ENCODE measurements at regions not wholly inside any gene's neighbourhood (a gene's known extent, or its start where the extent isn't known, plus 50 kb on each side); places are given as distances from the start of the nearest gene placed in this dataset.

- Histone ChIP-seq H3K4me3 (ENCODE audit: low read length) (no peak overlapping the region), H3K4me2 (ENCODE audit: low read length) (no peak overlapping the region), H2AFZ (ENCODE audit: low read depth, low read length) (no peak overlapping the region), H4K20me1 (ENCODE audit: insufficient read depth) (no peaks in the 10 kb centered on the region), H3K9me2 (ENCODE audit: insufficient read depth, low read length) (no peaks in the 10 kb centered on the region), H3F3A (ENCODE audit: insufficient read depth, low read length, poor library complexity, severe bottlenecking) (no peaks in the 10 kb centered on the region), H3K27ac (ENCODE audit: low read length) (no peak overlapping the region), H3K9ac (ENCODE audit: low read length) (no peak overlapping the region), H3K79me2 (replicated peaks; ENCODE audit: insufficient read depth, low read length) (no peaks in the 10 kb centered on the region), H3K27me3 (ENCODE audit: insufficient read depth, low read depth, low read length) (no peaks in the 10 kb centered on the region), H3K36me3 (ENCODE audit: insufficient read depth, low read length) (no peaks in the 10 kb centered on the region), H3K9me3 (ENCODE audit: low read length) (no peaks in the 10 kb centered on the region)
- TF ChIP-seq EP300 (conservative IDR thresholded peaks at IDR 0.05; ENCODE audit: poor library complexity, severe bottlenecking) = no peak
- no peak for TF ChIP-seq SMC3 (conservative IDR thresholded peaks at IDR 0.05; ENCODE audit: poor library complexity)
- TF ChIP-seq EZH2 (IDR thresholded peaks at IDR 0.05; ENCODE audit: borderline replicate concordance, insufficient read depth, low read length, poor library complexity, severe bottlenecking) = no peak
Measured at GRCh38 chr13:59441596-59442280, 722.0 kb downstream of the DIAPH3 start.

GRCh38 chr13:59442461-59442860 is 721.3 kb downstream of the DIAPH3 start:
- no peaks in the 10 kb centered on the region for H3K9me2 ChIP-seq (ENCODE audit: insufficient read depth, low read length)
- TF ChIP-seq CTCF (IDR thresholded peaks at IDR 0.05; ENCODE audit: poor library complexity, severe bottlenecking) (no peak), TAF1 (IDR thresholded peaks at IDR 0.05; ENCODE audit: low read depth) (no peak), MXI1 (conservative IDR thresholded peaks at IDR 0.05; ENCODE audit: poor library complexity, severe bottlenecking) (no peak), SMC3 (conservative IDR thresholded peaks at IDR 0.05; ENCODE audit: poor library complexity) (no peak), EZH2 (IDR thresholded peaks at IDR 0.05; ENCODE audit: borderline replicate concordance, insufficient read depth, low read length, poor library complexity, severe bottlenecking) (no peak), EP300 (conservative IDR thresholded peaks at IDR 0.05; ENCODE audit: poor library complexity, severe bottlenecking) (no peak), REST (IDR thresholded peaks at IDR 0.05; ENCODE audit: borderline replicate concordance) (no peak), RAD21 (conservative IDR thresholded peaks at IDR 0.05) (no peak), POLR2AphosphoS5 (IDR thresholded peaks at IDR 0.05) (no peak)
- no peak overlapping the region for H3K27ac ChIP-seq (ENCODE audit: low read length)
- H3F3A ChIP-seq (ENCODE audit: insufficient read depth, low read length, poor library complexity, severe bottlenecking) = no peaks in the 10 kb centered on the region
- H3K4me2 ChIP-seq (ENCODE audit: low read length) = no peak overlapping the region
- no peaks in the 10 kb centered on the region for H4K20me1 ChIP-seq (ENCODE audit: insufficient read depth)
- H3K9me3 ChIP-seq (ENCODE audit: low read length) = no peaks in the 10 kb centered on the region
- H3K36me3 ChIP-seq (ENCODE audit: insufficient read depth, low read length) = no peaks in the 10 kb centered on the region
- no peak overlapping the region for H2AFZ ChIP-seq (ENCODE audit: low read depth, low read length)
- H3K9ac ChIP-seq (ENCODE audit: low read length) = no peak overlapping the region
- no peaks in the 10 kb centered on the region for H3K79me2 ChIP-seq (replicated peaks; ENCODE audit: insufficient read depth, low read length)
- no peaks in the 10 kb centered on the region for H3K27me3 ChIP-seq (ENCODE audit: insufficient read depth, low read depth, low read length)
- H3K4me3 ChIP-seq (ENCODE audit: low read length) = no peak overlapping the region
